ENCODE measurements at regions not wholly inside any gene's neighbourhood (a gene's known extent, or its start where the extent isn't known, plus 50 kb on each side); places are given as distances from the start of the nearest gene placed in this dataset.

GRCh38 chr3:113124256-113124830 is 87.0 kb upstream of the BOC start:
- no peak for TF ChIP-seq SUZ12 (IDR thresholded peaks at IDR 0.05; ENCODE audit: low read length)
- TF ChIP-seq CTCF (IDR thresholded peaks at IDR 0.05; ENCODE audit: control extremely low read depth in 1 of 3, insufficient read depth in 1 of 3, low read depth in 1 of 3, low read length in 3 of 3), result no peak
- no peak for TF ChIP-seq HDAC6 (IDR thresholded peaks at IDR 0.05; ENCODE audit: low read depth, low read length)
- no peak for TF ChIP-seq EP300 (IDR thresholded peaks at IDR 0.05; ENCODE audit: borderline replicate concordance in 1 of 2, low read depth in 2 of 2, low read length in 2 of 2)
- no peak for TF ChIP-seq RBBP5 (IDR thresholded peaks at IDR 0.05; ENCODE audit: borderline replicate concordance, low read depth, low read length)
- no peak for TF ChIP-seq EZH2 (IDR thresholded peaks at IDR 0.05; ENCODE audit: low read depth, low read length, severe bottlenecking)
- TF ChIP-seq RAD21 (IDR thresholded peaks at IDR 0.05 in 1 of 2, conservative IDR thresholded peaks at IDR 0.05 in 1 of 2; ENCODE audit: low read depth in 2 of 2, low read length in 2 of 2), result no peak
- no peak for TF ChIP-seq YY1 (IDR thresholded peaks at IDR 0.05; ENCODE audit: low read depth, low read length)
- no peak for TF ChIP-seq TBP (IDR thresholded peaks at IDR 0.05; ENCODE audit: low read depth, low read length)
- no peak for TF ChIP-seq TAF1 (IDR thresholded peaks at IDR 0.05; ENCODE audit: low read depth, low read length)
- TF ChIP-seq CREB1 (IDR thresholded peaks at IDR 0.05), result no peak
